ENCODE measurements at regions not wholly inside any gene's neighbourhood (a gene's known extent, or its start where the extent isn't known, plus 50 kb on each side); places are given as distances from the start of the nearest gene placed in this dataset.

DNA sequence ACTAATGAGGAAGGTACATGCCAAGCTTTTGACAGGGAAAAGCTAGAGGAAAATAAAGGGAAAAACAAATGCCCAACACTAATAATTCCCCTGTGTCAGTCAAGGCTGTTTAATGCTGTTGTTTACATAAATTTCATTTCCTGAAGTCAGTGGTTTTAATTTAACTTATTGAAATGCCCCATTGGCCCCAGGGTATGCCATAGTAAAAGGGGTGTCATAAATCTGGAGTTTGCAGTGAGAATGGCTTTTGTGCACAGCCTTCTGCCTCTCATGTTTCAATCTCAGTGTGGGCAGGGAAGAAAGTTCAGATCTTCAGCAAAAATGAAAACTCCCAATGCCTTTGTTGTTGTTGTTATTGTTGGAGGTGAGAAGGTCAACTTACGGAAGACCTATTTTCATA is 550.1 kb upstream of the DCC start (continued):
- TF ChIP-seq, protein P1, sequence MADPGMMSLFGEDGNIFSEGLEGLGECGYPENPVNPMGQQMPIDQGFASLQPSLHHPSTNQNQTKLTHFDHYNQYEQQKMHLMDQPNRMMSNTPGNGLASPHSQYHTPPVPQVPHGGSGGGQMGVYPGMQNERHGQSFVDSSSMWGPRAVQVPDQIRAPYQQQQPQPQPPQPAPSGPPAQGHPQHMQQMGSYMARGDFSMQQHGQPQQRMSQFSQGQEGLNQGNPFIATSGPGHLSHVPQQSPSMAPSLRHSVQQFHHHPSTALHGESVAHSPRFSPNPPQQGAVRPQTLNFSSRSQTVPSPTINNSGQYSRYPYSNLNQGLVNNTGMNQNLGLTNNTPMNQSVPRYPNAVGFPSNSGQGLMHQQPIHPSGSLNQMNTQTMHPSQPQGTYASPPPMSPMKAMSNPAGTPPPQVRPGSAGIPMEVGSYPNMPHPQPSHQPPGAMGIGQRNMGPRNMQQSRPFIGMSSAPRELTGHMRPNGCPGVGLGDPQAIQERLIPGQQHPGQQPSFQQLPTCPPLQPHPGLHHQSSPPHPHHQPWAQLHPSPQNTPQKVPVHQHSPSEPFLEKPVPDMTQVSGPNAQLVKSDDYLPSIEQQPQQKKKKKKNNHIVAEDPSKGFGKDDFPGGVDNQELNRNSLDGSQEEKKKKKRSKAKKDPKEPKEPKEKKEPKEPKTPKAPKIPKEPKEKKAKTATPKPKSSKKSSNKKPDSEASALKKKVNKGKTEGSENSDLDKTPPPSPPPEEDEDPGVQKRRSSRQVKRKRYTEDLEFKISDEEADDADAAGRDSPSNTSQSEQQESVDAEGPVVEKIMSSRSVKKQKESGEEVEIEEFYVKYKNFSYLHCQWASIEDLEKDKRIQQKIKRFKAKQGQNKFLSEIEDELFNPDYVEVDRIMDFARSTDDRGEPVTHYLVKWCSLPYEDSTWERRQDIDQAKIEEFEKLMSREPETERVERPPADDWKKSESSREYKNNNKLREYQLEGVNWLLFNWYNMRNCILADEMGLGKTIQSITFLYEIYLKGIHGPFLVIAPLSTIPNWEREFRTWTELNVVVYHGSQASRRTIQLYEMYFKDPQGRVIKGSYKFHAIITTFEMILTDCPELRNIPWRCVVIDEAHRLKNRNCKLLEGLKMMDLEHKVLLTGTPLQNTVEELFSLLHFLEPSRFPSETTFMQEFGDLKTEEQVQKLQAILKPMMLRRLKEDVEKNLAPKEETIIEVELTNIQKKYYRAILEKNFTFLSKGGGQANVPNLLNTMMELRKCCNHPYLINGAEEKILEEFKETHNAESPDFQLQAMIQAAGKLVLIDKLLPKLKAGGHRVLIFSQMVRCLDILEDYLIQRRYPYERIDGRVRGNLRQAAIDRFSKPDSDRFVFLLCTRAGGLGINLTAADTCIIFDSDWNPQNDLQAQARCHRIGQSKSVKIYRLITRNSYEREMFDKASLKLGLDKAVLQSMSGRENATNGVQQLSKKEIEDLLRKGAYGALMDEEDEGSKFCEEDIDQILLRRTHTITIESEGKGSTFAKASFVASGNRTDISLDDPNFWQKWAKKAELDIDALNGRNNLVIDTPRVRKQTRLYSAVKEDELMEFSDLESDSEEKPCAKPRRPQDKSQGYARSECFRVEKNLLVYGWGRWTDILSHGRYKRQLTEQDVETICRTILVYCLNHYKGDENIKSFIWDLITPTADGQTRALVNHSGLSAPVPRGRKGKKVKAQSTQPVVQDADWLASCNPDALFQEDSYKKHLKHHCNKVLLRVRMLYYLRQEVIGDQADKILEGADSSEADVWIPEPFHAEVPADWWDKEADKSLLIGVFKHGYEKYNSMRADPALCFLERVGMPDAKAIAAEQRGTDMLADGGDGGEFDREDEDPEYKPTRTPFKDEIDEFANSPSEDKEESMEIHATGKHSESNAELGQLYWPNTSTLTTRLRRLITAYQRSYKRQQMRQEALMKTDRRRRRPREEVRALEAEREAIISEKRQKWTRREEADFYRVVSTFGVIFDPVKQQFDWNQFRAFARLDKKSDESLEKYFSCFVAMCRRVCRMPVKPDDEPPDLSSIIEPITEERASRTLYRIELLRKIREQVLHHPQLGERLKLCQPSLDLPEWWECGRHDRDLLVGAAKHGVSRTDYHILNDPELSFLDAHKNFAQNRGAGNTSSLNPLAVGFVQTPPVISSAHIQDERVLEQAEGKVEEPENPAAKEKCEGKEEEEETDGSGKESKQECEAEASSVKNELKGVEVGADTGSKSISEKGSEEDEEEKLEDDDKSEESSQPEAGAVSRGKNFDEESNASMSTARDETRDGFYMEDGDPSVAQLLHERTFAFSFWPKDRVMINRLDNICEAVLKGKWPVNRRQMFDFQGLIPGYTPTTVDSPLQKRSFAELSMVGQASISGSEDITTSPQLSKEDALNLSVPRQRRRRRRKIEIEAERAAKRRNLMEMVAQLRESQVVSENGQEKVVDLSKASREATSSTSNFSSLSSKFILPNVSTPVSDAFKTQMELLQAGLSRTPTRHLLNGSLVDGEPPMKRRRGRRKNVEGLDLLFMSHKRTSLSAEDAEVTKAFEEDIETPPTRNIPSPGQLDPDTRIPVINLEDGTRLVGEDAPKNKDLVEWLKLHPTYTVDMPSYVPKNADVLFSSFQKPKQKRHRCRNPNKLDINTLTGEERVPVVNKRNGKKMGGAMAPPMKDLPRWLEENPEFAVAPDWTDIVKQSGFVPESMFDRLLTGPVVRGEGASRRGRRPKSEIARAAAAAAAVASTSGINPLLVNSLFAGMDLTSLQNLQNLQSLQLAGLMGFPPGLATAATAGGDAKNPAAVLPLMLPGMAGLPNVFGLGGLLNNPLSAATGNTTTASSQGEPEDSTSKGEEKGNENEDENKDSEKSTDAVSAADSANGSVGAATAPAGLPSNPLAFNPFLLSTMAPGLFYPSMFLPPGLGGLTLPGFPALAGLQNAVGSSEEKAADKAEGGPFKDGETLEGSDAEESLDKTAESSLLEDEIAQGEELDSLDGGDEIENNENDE (IDR thresholded peaks at IDR 0.05; ENCODE audit: insufficient replicate concordance, low read length): no peak
- no peak for TF ChIP-seq ZNF274 (IDR thresholded peaks at IDR 0.05; ENCODE audit: borderline replicate concordance, extremely low read depth, low read length)
- TF ChIP-seq TBP (IDR thresholded peaks at IDR 0.05; ENCODE audit: low read depth, low read length): no peak
